GM12878 (cell line): ENCODE measurements at regions not wholly inside any gene's neighbourhood (a gene's known extent, or its start where the extent isn't known, plus 50 kb on each side); places are given as distances from the start of the nearest gene placed in this dataset.

ENCODE experiments used
- CTCF ChIP-seq, 3 experiments: IDR thresholded peaks in 2 of 3; conservative IDR thresholded peaks in 1 of 3; 2 replicates each; pipeline ENCODE4 v1.5.1; 2011; ENCODE audit warnings: low read depth in 3 of 3, low read length in 3 of 3, mild to moderate bottlenecking in 3 of 3, control low read depth in 2 of 3, moderate library complexity in 2 of 3, inconsistent platforms in 1 of 3, mixed read lengths in 1 of 3; ENCODE audit not compliant: control insufficient read depth in 2 of 3, insufficient read depth in 1 of 3; ENCODE audit errors: extremely low read depth in 1 of 3
- KAT2A ChIP-seq: conservative IDR thresholded peaks from 2 replicates; pipeline ENCODE4 v1.6.1; 2011; ENCODE audit warnings: low read depth, low read length; ENCODE audit not compliant: control insufficient read depth
- POLR2A ChIP-seq: IDR thresholded peaks from 2 replicates; pipeline ENCODE4 v1.6.1; 2011; ENCODE audit warnings: low read depth, mild to moderate bottlenecking, low read length
- TARDBP ChIP-seq: IDR thresholded peaks from 2 replicates; pipeline ENCODE4 v1.6.1; 2016; ENCODE audit warnings: borderline replicate concordance

- TF ChIP-seq KAT2A (no peak), CTCF (IDR thresholded peaks at IDR 0.05 in 2 of 3, conservative IDR thresholded peaks at IDR 0.05 in 1 of 3; ENCODE audit: control insufficient read depth in 2 of 3, extremely low read depth in 1 of 3, insufficient read depth in 1 of 3, low read depth in 3 of 3, low read length in 3 of 3) (no peak), TARDBP (no peak), POLR2A (no peak)
Observed at GRCh38 chr3:18812316-18812715, 336.0 kb upstream of the KCNH8 start.
